ENCODE measurements at regions not wholly inside any gene's neighbourhood (a gene's known extent, or its start where the extent isn't known, plus 50 kb on each side); places are given as distances from the start of the nearest gene placed in this dataset.
A peak's percentile ranks its signal among the peaks of the same experiment; 100 is the strongest.

GRCh38 chr10:120735773-120736371 is 115.3 kb upstream of the WDR11 start:
- Histone ChIP-seq H3K36me3 (no peaks in the 10 kb centered on the region), H3K27me3 (ENCODE audit: insufficient read depth, low read depth, severe bottlenecking) (no peaks in the 10 kb centered on the region), H3K9me3 (ENCODE audit: severe bottlenecking) (no peaks in the 10 kb centered on the region), H3K27ac (no peak overlapping the region), H3K4me3 (ENCODE audit: low read depth, low read length) (no peak overlapping the region)
- TF ChIP-seq CTCF (IDR thresholded peaks at IDR 0.05; ENCODE audit: low read depth, low read length), result peak; percentile 33
- DNase-seq, result no peak

- DNase-seq, result no peak
- Histone ChIP-seq H3K36me3 (no peaks in the 10 kb centered on the region), H3K27ac (no peak overlapping the region), H3K27me3 (ENCODE audit: insufficient read depth, low read depth, severe bottlenecking) (no peaks in the 10 kb centered on the region), H3K9me3 (ENCODE audit: severe bottlenecking) (no peaks in the 10 kb centered on the region), H3K4me3 (ENCODE audit: low read depth, low read length) (no peak overlapping the region)
- TF ChIP-seq CTCF (IDR thresholded peaks at IDR 0.05; ENCODE audit: low read depth, low read length), result no peak
Observed at GRCh38 chr10:120736377-120736776, 114.8 kb upstream of the WDR11 start.

GRCh38 chr10:120738658-120739057 is 112.5 kb upstream of the WDR11 start:
- no peak overlapping the region for H3K4me3 ChIP-seq (ENCODE audit: low read depth, low read length)
- no peak overlapping the region for H3K27ac ChIP-seq
- H3K27me3 ChIP-seq (ENCODE audit: insufficient read depth, low read depth, severe bottlenecking), result no peaks in the 10 kb centered on the region
- no peak for DNase-seq
- H3K9me3 ChIP-seq (ENCODE audit: severe bottlenecking), result no peaks in the 10 kb centered on the region
- no peak for TF ChIP-seq CTCF (IDR thresholded peaks at IDR 0.05; ENCODE audit: low read depth, low read length)
- no peaks in the 10 kb centered on the region for H3K36me3 ChIP-seq

- Histone ChIP-seq H3K27ac (no peak overlapping the region), H3K36me3 (no peaks in the 10 kb centered on the region), H3K27me3 (ENCODE audit: insufficient read depth, low read depth, severe bottlenecking) (no peaks in the 10 kb centered on the region), H3K4me3 (ENCODE audit: low read depth, low read length) (no peak overlapping the region), H3K9me3 (ENCODE audit: severe bottlenecking) (no peaks in the 10 kb centered on the region)
- DNase-seq, result no peak
- no peak for TF ChIP-seq CTCF (IDR thresholded peaks at IDR 0.05; ENCODE audit: low read depth, low read length)
Observed at GRCh38 chr10:120741396-120741795, 109.8 kb upstream of the WDR11 start.

- Histone ChIP-seq H3K36me3 (no peaks in the 10 kb centered on the region), H3K9me3 (ENCODE audit: severe bottlenecking) (no peaks in the 10 kb centered on the region), H3K4me3 (ENCODE audit: low read depth, low read length) (no peak overlapping the region), H3K27ac (no peak overlapping the region), H3K27me3 (ENCODE audit: insufficient read depth, low read depth, severe bottlenecking) (no peaks in the 10 kb centered on the region)
- TF ChIP-seq CTCF (IDR thresholded peaks at IDR 0.05; ENCODE audit: low read depth, low read length), result no peak
- no peak for DNase-seq
Observed at GRCh38 chr10:120742373-120742772, 108.8 kb upstream of the WDR11 start.

- Histone ChIP-seq H3K27ac (no peak overlapping the region), H3K27me3 (ENCODE audit: insufficient read depth, low read depth, severe bottlenecking) (no peaks in the 10 kb centered on the region), H3K9me3 (ENCODE audit: severe bottlenecking) (no peaks in the 10 kb centered on the region), H3K4me3 (ENCODE audit: low read depth, low read length) (no peak overlapping the region), H3K36me3 (no peaks in the 10 kb centered on the region)
- no peak for DNase-seq
- TF ChIP-seq CTCF (IDR thresholded peaks at IDR 0.05; ENCODE audit: low read depth, low read length), result no peak
Observed at GRCh38 chr10:120744040-120744439, 107.1 kb upstream of the WDR11 start.
